Mammary epithelial cell (primary cell): ENCODE measurements at regions not wholly inside any gene's neighbourhood (a gene's known extent, or its start where the extent isn't known, plus 50 kb on each side); places are given as distances from the start of the nearest gene placed in this dataset.

Experiments used
- CTCF ChIP-seq, 2 donors: IDR thresholded peaks in 1 of 2; conservative IDR thresholded peaks in 1 of 2; 2 replicates each; pipeline ENCODE4 v1.5.1; 2011 to 2012; ENCODE audit warnings: inconsistent platforms in 2 of 2, low read length in 2 of 2, mild to moderate bottlenecking in 2 of 2, control low read depth in 1 of 2, low read depth in 1 of 2; ENCODE audit not compliant: insufficient read depth in 1 of 2; ENCODE audit errors: extremely low read depth in 1 of 2
- EZH2 ChIP-seq: IDR thresholded peaks from 2 replicates; pipeline ENCODE4 v1.6.1; 2012; ENCODE audit warnings: low read length, inconsistent platforms, borderline replicate concordance

GRCh38 chr3:59440285-59441028 lies 390.6 kb upstream of the CFAP20DC start:
- TF ChIP-seq CTCF (conservative IDR thresholded peaks at IDR 0.05 in 1 of 2, IDR thresholded peaks at IDR 0.05 in 1 of 2; ENCODE audit: extremely low read depth in 1 of 2, insufficient read depth in 1 of 2, low read depth in 1 of 2, low read length in 2 of 2), result no peak
- no peak for TF ChIP-seq EZH2
